ENCODE measurements at regions not wholly inside any gene's neighbourhood (a gene's known extent, or its start where the extent isn't known, plus 50 kb on each side); places are given as distances from the start of the nearest gene placed in this dataset.

DNA sequence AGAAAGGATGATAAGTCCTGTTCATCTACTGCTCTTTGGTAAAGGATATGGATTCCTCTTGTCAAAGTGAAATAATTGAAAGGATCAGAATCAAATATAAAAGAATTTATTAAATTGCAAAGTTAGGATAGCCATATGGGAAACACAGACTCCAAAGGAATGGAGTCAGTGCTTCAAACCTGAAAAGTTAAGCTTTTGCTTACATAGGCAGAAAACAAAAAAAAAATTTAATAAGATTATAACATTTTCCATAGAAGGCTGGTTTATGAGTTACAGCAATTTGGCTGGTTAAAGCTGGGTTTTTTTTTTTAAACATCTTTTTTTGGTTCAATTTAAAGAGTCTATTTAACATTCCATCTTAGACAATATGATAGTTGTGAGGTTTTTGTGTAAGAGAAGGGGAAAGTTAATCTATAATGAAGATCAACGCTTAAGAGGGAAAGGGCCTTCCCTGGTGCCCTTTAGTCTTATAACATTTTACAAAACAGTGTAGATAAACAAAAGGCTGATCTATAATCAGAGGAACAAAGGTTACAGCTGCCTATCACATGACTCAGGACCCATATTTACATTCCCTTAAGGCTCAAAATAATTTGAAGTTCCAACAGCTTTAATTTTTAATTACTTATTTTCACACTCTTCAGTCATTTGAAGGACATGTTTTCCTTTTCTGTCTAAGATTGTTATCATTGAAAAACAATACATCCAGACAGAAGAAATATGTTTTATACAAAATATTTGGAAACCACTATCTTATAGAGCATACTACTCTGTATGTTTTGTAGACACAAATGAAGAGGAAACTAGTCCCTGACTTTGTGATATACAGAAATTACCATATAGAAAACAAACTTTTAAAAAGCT lies 234.3 kb upstream of the MBL2 start:
- no peak for TF ChIP-seq SPI1 (IDR thresholded peaks at IDR 0.05; ENCODE audit: low read depth, low read length)
- no peak for TF ChIP-seq POLR2AphosphoS5 (IDR thresholded peaks at IDR 0.05; ENCODE audit: low read depth, low read length)
- TF ChIP-seq POLR2A (IDR thresholded peaks at IDR 0.05; ENCODE audit: low read depth, low read length): no peak
